ENCODE measurements at regions not wholly inside any gene's neighbourhood (a gene's known extent, or its start where the extent isn't known, plus 50 kb on each side); places are given as distances from the start of the nearest gene placed in this dataset.

DNA sequence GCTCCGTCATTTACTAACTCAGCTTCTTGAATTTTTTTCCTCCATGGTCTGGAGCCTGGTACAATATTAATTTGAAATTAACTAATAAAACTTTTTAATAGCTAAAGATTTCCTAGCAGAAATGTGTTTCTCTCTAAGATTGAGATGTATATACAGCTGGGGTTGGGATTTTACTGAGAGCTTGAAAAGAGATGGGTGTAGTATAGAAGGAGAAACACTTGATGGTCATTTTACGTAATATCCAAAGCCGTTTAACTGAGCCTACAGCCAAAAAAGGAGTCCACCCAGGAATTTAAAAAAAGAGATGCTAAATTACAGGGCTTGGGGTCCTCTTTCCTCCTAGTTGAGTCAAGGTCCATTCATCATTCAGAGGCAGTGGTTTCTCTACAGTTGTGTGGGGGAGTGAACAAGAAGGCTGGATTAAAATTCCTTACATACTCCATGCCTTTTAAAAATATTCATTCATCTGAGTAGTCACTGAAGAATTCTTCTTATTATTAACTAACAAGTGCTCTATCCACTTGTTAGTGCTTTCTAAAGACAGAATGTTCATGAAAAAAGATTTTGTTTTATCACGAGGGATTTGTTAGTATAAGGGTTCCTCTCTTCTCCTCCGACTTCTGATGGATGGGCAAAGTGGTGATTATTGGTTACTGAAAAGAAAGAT is 255.3 kb upstream of the IL12A start:
- ATAC-seq: no peak
- H3K4me3 ChIP-seq: peak overlapping the region in 1 of 2 donors; percentile 38
- peaks cover 0 to 34% (median 5%) of the 10 kb centered on the region in 3 donors for H3K4me1 ChIP-seq
- H3K27ac ChIP-seq: peak overlapping the region; percentile 29 to 82 (median 67)
- no peaks in the 10 kb centered on the region for H3K36me3 ChIP-seq
- whole genome bisulfite sequencing, 2 donors (ENCODE audit: low coverage in 1 of 2): 33 to 35% methylated on average over 5 of the region's 5 CpGs
- no peaks in the 10 kb centered on the region for H3K9me3 ChIP-seq
- TF ChIP-seq POLR2A (IDR thresholded peaks at IDR 0.05) (no peak), EP300 (IDR thresholded peaks at IDR 0.05) (no peak), POLR2AphosphoS5 (IDR thresholded peaks at IDR 0.05) (peak; percentile 34)
- TF ChIP-seq, protein P1, sequence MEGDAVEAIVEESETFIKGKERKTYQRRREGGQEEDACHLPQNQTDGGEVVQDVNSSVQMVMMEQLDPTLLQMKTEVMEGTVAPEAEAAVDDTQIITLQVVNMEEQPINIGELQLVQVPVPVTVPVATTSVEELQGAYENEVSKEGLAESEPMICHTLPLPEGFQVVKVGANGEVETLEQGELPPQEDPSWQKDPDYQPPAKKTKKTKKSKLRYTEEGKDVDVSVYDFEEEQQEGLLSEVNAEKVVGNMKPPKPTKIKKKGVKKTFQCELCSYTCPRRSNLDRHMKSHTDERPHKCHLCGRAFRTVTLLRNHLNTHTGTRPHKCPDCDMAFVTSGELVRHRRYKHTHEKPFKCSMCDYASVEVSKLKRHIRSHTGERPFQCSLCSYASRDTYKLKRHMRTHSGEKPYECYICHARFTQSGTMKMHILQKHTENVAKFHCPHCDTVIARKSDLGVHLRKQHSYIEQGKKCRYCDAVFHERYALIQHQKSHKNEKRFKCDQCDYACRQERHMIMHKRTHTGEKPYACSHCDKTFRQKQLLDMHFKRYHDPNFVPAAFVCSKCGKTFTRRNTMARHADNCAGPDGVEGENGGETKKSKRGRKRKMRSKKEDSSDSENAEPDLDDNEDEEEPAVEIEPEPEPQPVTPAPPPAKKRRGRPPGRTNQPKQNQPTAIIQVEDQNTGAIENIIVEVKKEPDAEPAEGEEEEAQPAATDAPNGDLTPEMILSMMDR (IDR thresholded peaks at IDR 0.05): no peak
- no peaks in the 10 kb centered on the region for H3K27me3 ChIP-seq

DNA sequence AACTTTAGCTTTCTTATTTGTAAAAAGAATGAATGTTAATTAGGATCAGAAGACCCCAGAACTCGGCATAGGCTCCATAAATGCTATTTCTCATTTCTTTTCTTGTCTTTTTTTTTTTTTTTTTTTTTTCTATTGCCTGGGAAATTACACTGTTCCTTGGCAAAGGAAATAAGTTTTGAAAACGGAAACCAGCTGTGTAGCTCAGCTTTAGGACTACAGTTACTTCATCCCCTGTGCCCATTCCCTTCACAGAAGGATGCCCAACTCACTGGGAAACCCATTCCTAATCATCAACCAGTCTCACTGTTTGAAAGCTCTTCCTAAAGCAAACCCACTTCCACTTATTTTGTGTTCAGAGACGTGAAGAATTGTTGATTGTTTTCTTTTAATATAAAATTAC is 254.0 kb upstream of the IL12A start:
- 42 to 43% methylated on average over 3 of the region's 3 CpGs for WGBS, 2 donors (ENCODE audit: low coverage in 1 of 2)
- TF ChIP-seq, protein P1 (IDR thresholded peaks at IDR 0.05): no peak
- TF ChIP-seq EP300 (IDR thresholded peaks at IDR 0.05) (no peak), POLR2A (IDR thresholded peaks at IDR 0.05) (no peak), POLR2AphosphoS5 (IDR thresholded peaks at IDR 0.05) (no peak)
- no peaks in the 10 kb centered on the region for H3K27me3 ChIP-seq
- no peaks in the 10 kb centered on the region for H3K36me3 ChIP-seq
- H3K4me1 ChIP-seq: peaks cover 0 to 34% (median 5%) of the 10 kb centered on the region in 3 donors
- no peaks in the 10 kb centered on the region for H3K9me3 ChIP-seq
- ATAC-seq: no peak
- no peak overlapping the region for H3K4me3 ChIP-seq
- H3K27ac ChIP-seq: no peak overlapping the region

DNA sequence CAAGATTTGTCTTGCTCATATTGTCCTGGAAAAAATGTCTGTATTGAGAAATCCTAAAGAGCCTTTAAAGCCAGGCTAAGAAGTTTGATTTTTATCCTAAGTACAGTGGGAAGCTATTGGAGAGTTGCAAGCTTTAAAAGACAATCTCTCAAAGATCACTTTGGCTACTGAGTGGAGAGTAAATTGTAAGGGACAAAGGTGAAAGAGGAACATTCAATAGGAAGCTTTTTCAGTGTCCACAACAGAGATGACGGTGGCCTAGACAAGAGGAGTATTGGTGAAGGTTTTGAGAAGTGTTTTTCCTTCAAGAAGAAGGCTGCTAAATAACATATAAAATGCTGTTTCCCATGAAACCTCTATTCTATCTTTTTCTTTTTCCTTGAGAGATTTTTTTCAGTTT is 249.5 kb upstream of the IL12A start:
- Histone ChIP-seq H3K27ac (no peak overlapping the region), H3K9me3 (no peaks in the 10 kb centered on the region), H3K4me3 (no peak overlapping the region), H3K4me1 (peaks cover 0 to 7% (median 0%) of the 10 kb centered on the region in 3 donors), H3K27me3 (no peaks in the 10 kb centered on the region), H3K36me3 (no peaks in the 10 kb centered on the region)
- no peak for TF ChIP-seq POLR2AphosphoS5 (IDR thresholded peaks at IDR 0.05)
- TF ChIP-seq EP300 (IDR thresholded peaks at IDR 0.05): no peak
- no peak for TF ChIP-seq POLR2A (IDR thresholded peaks at IDR 0.05)
- TF ChIP-seq, protein P1 (IDR thresholded peaks at IDR 0.05): no peak
- no peak for ATAC-seq
- 88% methylated on average over 1 of the region's 1 CpG; no CpG with 5 or more reads in 1 of the 2 donors for WGBS, 2 donors (ENCODE audit: low coverage in 1 of 2)

DNA sequence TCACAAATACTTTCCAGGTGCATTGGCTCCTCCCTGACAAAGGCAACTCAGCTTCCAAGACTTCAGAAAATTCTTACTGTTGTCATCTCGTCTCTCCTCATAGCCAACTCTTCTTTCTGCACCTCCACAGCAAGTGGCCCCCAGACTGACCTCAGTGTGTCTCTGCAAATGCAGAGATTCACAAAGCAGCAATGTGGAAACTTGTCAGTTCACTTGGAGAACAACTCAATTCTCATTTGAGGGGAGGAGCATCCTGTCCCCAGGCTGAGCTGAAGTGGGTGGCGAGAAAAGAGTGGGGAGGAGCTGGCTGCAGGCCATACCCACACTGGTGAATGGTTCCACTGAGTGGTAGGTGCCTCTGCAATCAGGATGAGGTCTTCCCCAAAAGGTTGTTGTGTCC is 248.7 kb upstream of the IL12A start:
- Histone ChIP-seq H3K4me3 (no peak overlapping the region), H3K27me3 (no peaks in the 10 kb centered on the region), H3K27ac (no peak overlapping the region), H3K4me1 (no peaks in the 10 kb centered on the region), H3K9me3 (no peaks in the 10 kb centered on the region), H3K36me3 (no peaks in the 10 kb centered on the region)
- ATAC-seq: no peak
- WGBS, 2 donors (ENCODE audit: low coverage in 1 of 2): 40 to 56% methylated on average over 1 of the region's 2 CpGs
- TF ChIP-seq, protein P1 (IDR thresholded peaks at IDR 0.05): no peak
- no peak for TF ChIP-seq EP300 (IDR thresholded peaks at IDR 0.05)
- no peak for TF ChIP-seq POLR2AphosphoS5 (IDR thresholded peaks at IDR 0.05)
- TF ChIP-seq POLR2A (IDR thresholded peaks at IDR 0.05): no peak

DNA sequence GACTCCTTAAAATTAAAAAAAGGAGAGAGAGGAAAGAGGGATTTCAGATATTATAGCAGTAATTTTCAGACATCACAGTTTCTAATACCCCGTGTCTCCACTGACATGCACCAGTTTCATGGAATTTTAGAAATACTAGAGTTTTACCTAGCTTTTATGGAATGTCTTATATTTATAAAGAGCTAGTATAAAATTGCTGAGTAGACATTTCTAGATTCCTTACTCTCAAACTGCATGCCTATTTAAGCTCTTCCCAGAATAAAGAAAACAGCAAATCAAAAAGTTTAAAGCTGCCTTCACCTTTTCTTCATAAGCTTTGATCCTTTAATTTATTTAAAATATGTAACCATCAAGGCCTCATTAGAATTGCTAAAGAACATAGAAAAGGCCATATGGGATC is 247.4 kb upstream of the IL12A start:
- H3K9me3 ChIP-seq: no peaks in the 10 kb centered on the region
- H3K27me3 ChIP-seq: no peaks in the 10 kb centered on the region
- 83 to 91% methylated on average over 1 of the region's 1 CpG for WGBS, 2 donors (ENCODE audit: low coverage in 1 of 2)
- H3K4me3 ChIP-seq: no peak overlapping the region
- H3K36me3 ChIP-seq: no peaks in the 10 kb centered on the region
- TF ChIP-seq POLR2A (IDR thresholded peaks at IDR 0.05): no peak
- no peak for TF ChIP-seq EP300 (IDR thresholded peaks at IDR 0.05)
- TF ChIP-seq, protein P1 (IDR thresholded peaks at IDR 0.05): no peak
- no peak for TF ChIP-seq POLR2AphosphoS5 (IDR thresholded peaks at IDR 0.05)
- no peak overlapping the region for H3K27ac ChIP-seq
- ATAC-seq: no peak
- no peaks in the 10 kb centered on the region for H3K4me1 ChIP-seq

Measured in gastroesophageal sphincter (tissue), 4 donors.